ENCODE measurements at regions not wholly inside any gene's neighbourhood (a gene's known extent, or its start where the extent isn't known, plus 50 kb on each side); places are given as distances from the start of the nearest gene placed in this dataset.
A peak's percentile ranks its signal among the peaks of the same experiment; 100 is the strongest.

GRCh38 chr2:136225950-136226835, 108.2 kb upstream of the CXCR4 start:
- H3K4me3 ChIP-seq (ENCODE audit: control insufficient read depth, low read depth, low read length) = no peak overlapping the region
- TF ChIP-seq, protein P1, sequence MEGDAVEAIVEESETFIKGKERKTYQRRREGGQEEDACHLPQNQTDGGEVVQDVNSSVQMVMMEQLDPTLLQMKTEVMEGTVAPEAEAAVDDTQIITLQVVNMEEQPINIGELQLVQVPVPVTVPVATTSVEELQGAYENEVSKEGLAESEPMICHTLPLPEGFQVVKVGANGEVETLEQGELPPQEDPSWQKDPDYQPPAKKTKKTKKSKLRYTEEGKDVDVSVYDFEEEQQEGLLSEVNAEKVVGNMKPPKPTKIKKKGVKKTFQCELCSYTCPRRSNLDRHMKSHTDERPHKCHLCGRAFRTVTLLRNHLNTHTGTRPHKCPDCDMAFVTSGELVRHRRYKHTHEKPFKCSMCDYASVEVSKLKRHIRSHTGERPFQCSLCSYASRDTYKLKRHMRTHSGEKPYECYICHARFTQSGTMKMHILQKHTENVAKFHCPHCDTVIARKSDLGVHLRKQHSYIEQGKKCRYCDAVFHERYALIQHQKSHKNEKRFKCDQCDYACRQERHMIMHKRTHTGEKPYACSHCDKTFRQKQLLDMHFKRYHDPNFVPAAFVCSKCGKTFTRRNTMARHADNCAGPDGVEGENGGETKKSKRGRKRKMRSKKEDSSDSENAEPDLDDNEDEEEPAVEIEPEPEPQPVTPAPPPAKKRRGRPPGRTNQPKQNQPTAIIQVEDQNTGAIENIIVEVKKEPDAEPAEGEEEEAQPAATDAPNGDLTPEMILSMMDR (conservative IDR thresholded peaks at IDR 0.05; ENCODE audit: control insufficient read depth, insufficient read depth, low read depth, low read length) = no peak
- DNase-seq (ENCODE audit: low read depth) = no peak

- no peak for DNase-seq (ENCODE audit: low read depth)
- no peak overlapping the region for H3K4me3 ChIP-seq (ENCODE audit: control insufficient read depth, low read depth, low read length)
- TF ChIP-seq, protein P1 (conservative IDR thresholded peaks at IDR 0.05; ENCODE audit: control insufficient read depth, insufficient read depth, low read depth, low read length) = no peak
Observed at GRCh38 chr2:136223274-136223673, 105.3 kb upstream of the CXCR4 start.

DNA sequence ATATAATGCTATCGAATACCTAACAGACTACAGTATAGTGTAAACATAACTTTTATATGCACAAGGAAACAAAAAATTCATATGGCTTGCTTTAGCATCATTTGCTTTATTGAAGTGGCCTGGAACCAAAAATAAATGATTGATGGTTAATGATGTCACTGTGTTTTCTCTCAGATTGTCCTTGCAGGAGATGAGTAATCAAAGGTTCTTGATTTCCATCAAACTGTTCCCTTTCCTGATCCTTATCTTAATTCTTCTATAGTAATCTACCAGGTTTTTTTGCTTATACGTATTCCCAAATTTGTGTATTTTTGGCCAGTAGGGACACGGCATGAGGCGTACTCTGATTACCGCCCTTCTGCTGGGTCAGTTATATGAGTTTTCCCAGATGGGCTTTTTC, 104.9 kb upstream of the CXCR4 start:
- TF ChIP-seq, protein P1 (conservative IDR thresholded peaks at IDR 0.05; ENCODE audit: control insufficient read depth, insufficient read depth, low read depth, low read length) = no peak
- DNase-seq (ENCODE audit: low read depth) = no peak
- H3K4me3 ChIP-seq (ENCODE audit: control insufficient read depth, low read depth, low read length) = no peak overlapping the region

DNA sequence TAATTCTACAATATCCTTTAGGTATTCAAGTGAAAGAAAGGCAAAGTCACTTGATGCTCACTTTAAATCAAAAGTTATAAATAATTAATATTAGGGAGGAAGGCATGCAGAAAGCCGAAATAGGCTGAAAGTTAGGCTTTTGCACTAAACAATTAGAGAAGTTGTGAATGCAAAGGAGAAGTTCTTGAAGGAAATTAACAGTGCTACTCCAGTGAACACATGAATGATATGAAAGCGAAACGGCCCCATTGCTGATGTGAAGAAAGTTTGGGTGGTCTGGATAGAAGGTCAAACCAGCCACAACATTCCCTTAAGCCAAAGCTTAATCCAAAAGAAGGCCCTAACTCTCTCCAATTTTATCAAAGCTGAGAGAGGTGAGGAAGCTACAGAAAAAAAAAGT, 103.1 kb upstream of the CXCR4 start:
- DNase-seq (ENCODE audit: low read depth) = no peak
- TF ChIP-seq, protein P1 (conservative IDR thresholded peaks at IDR 0.05; ENCODE audit: control insufficient read depth, insufficient read depth, low read depth, low read length) = no peak
- H3K4me3 ChIP-seq (ENCODE audit: control insufficient read depth, low read depth, low read length) = no peak overlapping the region

GRCh38 chr2:136219963-136220362, 102.0 kb upstream of the CXCR4 start:
- DNase-seq (ENCODE audit: low read depth) = peak; percentile 48
- TF ChIP-seq, protein P1 (conservative IDR thresholded peaks at IDR 0.05; ENCODE audit: control insufficient read depth, insufficient read depth, low read depth, low read length) = no peak
- H3K4me3 ChIP-seq (ENCODE audit: control insufficient read depth, low read depth, low read length) = no peak overlapping the region

DNA sequence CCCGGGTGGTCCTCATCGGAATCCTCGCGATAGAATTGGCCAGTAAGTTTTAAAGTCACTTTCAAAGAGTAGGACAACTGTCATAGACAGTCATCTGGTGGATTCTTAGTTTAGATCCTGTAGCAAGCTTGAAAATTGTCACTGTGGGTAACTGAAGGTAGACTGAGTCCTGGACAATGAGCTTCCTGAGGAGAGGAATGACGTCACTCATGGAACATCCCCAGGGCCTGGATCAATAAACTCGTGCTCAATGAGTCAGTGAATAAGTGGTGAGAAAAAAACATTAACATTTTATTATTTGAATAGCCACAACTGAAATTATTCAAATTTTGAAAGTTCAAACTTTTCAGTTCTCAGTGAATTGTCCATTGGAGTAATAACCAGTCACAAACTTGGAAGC, 101.4 kb upstream of the CXCR4 start:
- TF ChIP-seq, protein P1 (conservative IDR thresholded peaks at IDR 0.05; ENCODE audit: control insufficient read depth, insufficient read depth, low read depth, low read length) = no peak
- H3K4me3 ChIP-seq (ENCODE audit: control insufficient read depth, low read depth, low read length) = no peak overlapping the region
- peak; percentile 15 for DNase-seq (ENCODE audit: low read depth)

Data from fibroblast of mammary gland (primary cell).